Endometrium (tissue), 2 donors: ENCODE measurements at regions not wholly inside any gene's neighbourhood (a gene's known extent, or its start where the extent isn't known, plus 50 kb on each side); places are given as distances from the start of the nearest gene placed in this dataset.

Source experiments
- FAIRE-seq: peaks from 2 replicates; lab custom pipeline; 2012; peaks lifted over from hg19 to GRCh38; lab: Jason Lieb, UNC
- donor health status: control.
- donor health status: control.

GRCh38 chr2:78023356-78023755 lies 501.2 kb upstream of the LRRTM4 start:
- FAIRE-seq: no peak

- no peak for FAIRE-seq
Observed at GRCh38 chr2:78024996-78025395, 502.8 kb upstream of the LRRTM4 start.

GRCh38 chr2:78029392-78029995 lies 507.3 kb upstream of the LRRTM4 start:
- no peak for FAIRE-seq

- no peak for FAIRE-seq
Observed at GRCh38 chr2:78034706-78035105, 512.5 kb upstream of the LRRTM4 start.

GRCh38 chr2:78035804-78036203 lies 513.6 kb upstream of the LRRTM4 start:
- no peak for FAIRE-seq

- FAIRE-seq: no peak
Observed at GRCh38 chr2:78051480-78051879, 529.3 kb upstream of the LRRTM4 start.

GRCh38 chr2:78056976-78057375 lies 534.8 kb upstream of the LRRTM4 start:
- FAIRE-seq: no peak

- FAIRE-seq: no peak
Observed at GRCh38 chr2:78061301-78061700, 539.1 kb upstream of the LRRTM4 start.

GRCh38 chr2:78061732-78062131 lies 539.6 kb upstream of the LRRTM4 start:
- no peak for FAIRE-seq

GRCh38 chr2:78063246-78064020 lies 541.3 kb upstream of the LRRTM4 start:
- FAIRE-seq: no peak

- FAIRE-seq: no peak
Observed at GRCh38 chr2:78065366-78065765, 543.2 kb upstream of the LRRTM4 start.

- FAIRE-seq: no peak
Observed at GRCh38 chr2:78068808-78069207, 546.6 kb upstream of the LRRTM4 start.

GRCh38 chr2:78070693-78071092 lies 548.5 kb upstream of the LRRTM4 start:
- no peak for FAIRE-seq

- FAIRE-seq: no peak
Observed at GRCh38 chr2:78077633-78078032, 555.5 kb upstream of the LRRTM4 start.

GRCh38 chr2:78082555-78082954 lies 560.4 kb upstream of the LRRTM4 start:
- no peak for FAIRE-seq

- FAIRE-seq: no peak
Observed at GRCh38 chr2:78093436-78093835, 571.3 kb upstream of the LRRTM4 start.

- no peak for FAIRE-seq
Observed at GRCh38 chr2:78109272-78109671, 587.1 kb upstream of the LRRTM4 start.

GRCh38 chr2:78115291-78115690 lies 593.1 kb upstream of the LRRTM4 start:
- FAIRE-seq: no peak

GRCh38 chr2:78118037-78118436 lies 595.9 kb upstream of the LRRTM4 start:
- FAIRE-seq: no peak

GRCh38 chr2:78120275-78120674 lies 598.1 kb upstream of the LRRTM4 start:
- FAIRE-seq: no peak

GRCh38 chr2:78125042-78125441 lies 602.9 kb upstream of the LRRTM4 start:
- FAIRE-seq: no peak

GRCh38 chr2:78127424-78127823 lies 605.2 kb upstream of the LRRTM4 start:
- FAIRE-seq: no peak

- no peak for FAIRE-seq
Observed at GRCh38 chr2:78132391-78133370, 610.5 kb upstream of the LRRTM4 start.
